Upper lobe of left lung (tissue), 4 donors: ENCODE measurements at regions not wholly inside any gene's neighbourhood (a gene's known extent, or its start where the extent isn't known, plus 50 kb on each side); places are given as distances from the start of the nearest gene placed in this dataset.

ENCODE experiments used
- CTCF ChIP-seq, 6 experiments: fragments of 450-650 bp in 4 of 6; fragments of 200-600 bp in 2 of 6; sonication (generic) in 2 of 6; IDR thresholded peaks; one replicate each; pipeline ENCODE4 v1.5.1; 2016 to 2019; ENCODE audit warnings: antibody characterized with exemption in 6 of 6
- EP300 ChIP-seq, 4 donors: sonication (generic); formaldehyde crosslinking; IDR thresholded peaks; one replicate each; pipeline ENCODE4 v1.5.1; 2017; ENCODE audit warnings: antibody characterized with exemption in 4 of 4, control low read depth in 2 of 4
- POLR2A ChIP-seq, 4 donors: fragments of 450-650 bp; IDR thresholded peaks; one replicate each; pipeline ENCODE4 v1.5.1; 2016 to 2017; ENCODE audit warnings: antibody characterized with exemption in 4 of 4, mild to moderate bottlenecking in 2 of 4
- POLR2AphosphoS5 ChIP-seq, 2 donors: sonication (generic); formaldehyde crosslinking; IDR thresholded peaks; one replicate each; pipeline ENCODE4 v1.5.1; 2017; ENCODE audit warnings: antibody characterized with exemption in 2 of 2

GRCh38 chr10:31647861-31648260 is 280.8 kb downstream of the ARHGAP12 start:
- no peak for TF ChIP-seq CTCF (IDR thresholded peaks at IDR 0.05)
- no peak for TF ChIP-seq POLR2A (IDR thresholded peaks at IDR 0.05)
- TF ChIP-seq POLR2AphosphoS5 (IDR thresholded peaks at IDR 0.05) = no peak
- TF ChIP-seq EP300 (IDR thresholded peaks at IDR 0.05) = no peak
